Cardiac fibroblast (primary cell): ENCODE measurements at regions not wholly inside any gene's neighbourhood (a gene's known extent, or its start where the extent isn't known, plus 50 kb on each side); places are given as distances from the start of the nearest gene placed in this dataset.

Experiments
- DNase-seq, 2 donors: peaks; one replicate each; pipeline versions ENCODE4 v3.0.0 to v3.0.0-alpha.2; 2010; ENCODE audit warnings: low read depth in 2 of 2
- H3K4me3 ChIP-seq, 2 donors: replicated peaks in 1 of 2; 1 replicate in 1 of 2; 2 replicates in 1 of 2; pipeline ENCODE4 v1.5.1; 2011; ENCODE audit warnings: low read depth in 2 of 2, low read length in 2 of 2, mild to moderate bottlenecking in 2 of 2, moderate library complexity in 1 of 2
- CTCF ChIP-seq: IDR thresholded peaks from one replicate; pipeline ENCODE4 v1.5.1; 2011; ENCODE audit warnings: low read depth, mild to moderate bottlenecking, low read length, inconsistent platforms

GRCh38 chr3:139292192-139292591 is 51.6 kb upstream of the MRPS22 start:
- H3K4me3 ChIP-seq: no peak overlapping the region
- TF ChIP-seq CTCF: no peak
- no peak for DNase-seq

GRCh38 chr3:139292711-139293664 is 50.8 kb upstream of the MRPS22 start:
- no peak for DNase-seq
- TF ChIP-seq CTCF: no peak
- no peak overlapping the region for H3K4me3 ChIP-seq

- no peak for TF ChIP-seq CTCF
Measured at GRCh38 chr3:139293665-139294023, 50.2 kb upstream of the MRPS22 start.

More at GRCh38 chr3:139293665-139294023, 50.2 kb upstream of the MRPS22 start:
- H3K4me3 ChIP-seq: no peak overlapping the region
- DNase-seq: no peak
